ENCODE measurements at regions not wholly inside any gene's neighbourhood (a gene's known extent, or its start where the extent isn't known, plus 50 kb on each side); places are given as distances from the start of the nearest gene placed in this dataset.
"Not testable (repeated sequence)": the region's sequence is repeated elsewhere in the genome, so short reads cannot be mapped to it uniquely, and the experiment has no call there.

DNA sequence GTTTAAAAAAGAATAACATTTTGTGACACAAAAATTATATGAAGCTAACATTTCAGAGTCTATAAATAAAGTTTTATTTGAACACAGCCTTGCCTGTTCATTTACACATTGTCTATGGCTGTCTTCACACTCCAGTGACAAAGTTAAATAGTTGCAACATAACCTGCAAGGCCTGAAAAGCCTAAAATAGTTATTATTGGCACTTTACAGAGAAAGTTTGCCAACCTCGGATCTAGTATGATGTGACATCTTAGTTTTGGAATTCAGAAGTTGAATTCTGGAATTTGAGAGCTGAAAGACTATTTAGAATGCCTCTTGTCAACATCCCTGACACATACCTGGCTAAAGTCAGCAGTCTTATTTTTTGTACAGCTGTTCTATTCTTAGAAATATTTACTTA lies 68.3 kb downstream of the DYRK2 start:
- no peak overlapping the region for H3K4me3 Mint-ChIP-seq
- TF ChIP-seq, protein P1, sequence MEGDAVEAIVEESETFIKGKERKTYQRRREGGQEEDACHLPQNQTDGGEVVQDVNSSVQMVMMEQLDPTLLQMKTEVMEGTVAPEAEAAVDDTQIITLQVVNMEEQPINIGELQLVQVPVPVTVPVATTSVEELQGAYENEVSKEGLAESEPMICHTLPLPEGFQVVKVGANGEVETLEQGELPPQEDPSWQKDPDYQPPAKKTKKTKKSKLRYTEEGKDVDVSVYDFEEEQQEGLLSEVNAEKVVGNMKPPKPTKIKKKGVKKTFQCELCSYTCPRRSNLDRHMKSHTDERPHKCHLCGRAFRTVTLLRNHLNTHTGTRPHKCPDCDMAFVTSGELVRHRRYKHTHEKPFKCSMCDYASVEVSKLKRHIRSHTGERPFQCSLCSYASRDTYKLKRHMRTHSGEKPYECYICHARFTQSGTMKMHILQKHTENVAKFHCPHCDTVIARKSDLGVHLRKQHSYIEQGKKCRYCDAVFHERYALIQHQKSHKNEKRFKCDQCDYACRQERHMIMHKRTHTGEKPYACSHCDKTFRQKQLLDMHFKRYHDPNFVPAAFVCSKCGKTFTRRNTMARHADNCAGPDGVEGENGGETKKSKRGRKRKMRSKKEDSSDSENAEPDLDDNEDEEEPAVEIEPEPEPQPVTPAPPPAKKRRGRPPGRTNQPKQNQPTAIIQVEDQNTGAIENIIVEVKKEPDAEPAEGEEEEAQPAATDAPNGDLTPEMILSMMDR (conservative IDR thresholded peaks at IDR 0.05), result no peak
- H3K27ac Mint-ChIP-seq, result no peak overlapping the region
- peaks cover 8% of the 10 kb centered on the region for H3K9me3 Mint-ChIP-seq
- DNase-seq (ENCODE audit: extremely low spot score, unreplicated experiment), result no peak
- peaks cover 42% of the 10 kb centered on the region for H3K4me1 Mint-ChIP-seq (ENCODE audit: unreplicated experiment)
- H3K27me3 Mint-ChIP-seq, result no peaks in the 10 kb centered on the region
- peaks cover 3% of the 10 kb centered on the region for H3K36me3 Mint-ChIP-seq

DNA sequence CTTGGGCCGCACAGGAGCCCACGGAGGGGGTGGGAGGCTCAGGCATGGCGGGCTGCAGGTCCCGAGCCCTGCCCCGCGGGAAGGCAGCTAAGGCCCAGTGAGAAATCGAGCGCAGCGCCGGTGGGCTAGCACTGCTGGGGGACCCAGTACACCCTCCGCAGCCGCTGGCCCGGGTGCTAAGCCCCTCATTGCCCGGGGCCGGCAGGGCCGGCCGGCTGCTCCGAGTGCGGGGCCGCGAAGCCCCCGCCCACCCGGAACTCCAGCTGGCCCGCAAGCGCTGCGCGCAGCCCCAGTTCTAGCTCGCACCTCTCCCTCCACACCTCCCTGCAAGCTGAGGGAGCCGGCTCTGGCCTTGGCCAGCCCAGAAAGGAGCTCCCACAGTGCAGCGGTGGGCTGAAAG lies 70.8 kb downstream of the DYRK2 start:
- DNase-seq (ENCODE audit: extremely low spot score, unreplicated experiment); H3K27me3 Mint-ChIP-seq; H3K36me3 Mint-ChIP-seq; H3K27ac Mint-ChIP-seq; H3K9me3 Mint-ChIP-seq; H3K4me3 Mint-ChIP-seq: not testable (repeated sequence)
- peaks cover 39% of the 10 kb centered on the region for H3K4me1 Mint-ChIP-seq (ENCODE audit: unreplicated experiment)

DNA sequence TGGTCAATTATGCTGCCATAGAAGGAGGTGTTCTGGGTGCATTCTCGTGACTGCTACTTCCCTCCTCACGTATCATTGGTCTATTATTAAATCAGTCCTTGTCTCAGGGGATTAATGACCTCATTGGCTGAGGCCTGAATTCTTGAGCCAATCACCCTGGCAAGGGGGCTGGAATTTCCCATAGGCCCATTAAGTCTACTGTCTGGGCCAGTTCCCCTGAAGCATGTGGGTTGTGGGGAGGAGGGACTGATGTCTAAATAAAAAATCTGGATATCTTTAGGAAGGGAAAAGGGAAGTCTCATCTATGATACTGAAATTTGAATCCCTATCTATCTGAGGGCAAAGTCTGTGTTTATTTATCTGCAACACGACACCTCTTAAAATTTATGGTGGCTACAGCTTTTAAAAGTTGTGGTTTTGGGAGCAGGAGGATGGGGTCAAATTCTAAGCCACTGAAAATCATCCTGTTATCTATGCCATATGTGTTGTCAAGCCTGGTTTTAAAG lies 71.9 kb downstream of the DYRK2 start:
- H3K4me1 Mint-ChIP-seq (ENCODE audit: unreplicated experiment), result peaks cover 28% of the 10 kb centered on the region
- H3K27me3 Mint-ChIP-seq, result no peaks in the 10 kb centered on the region
- peaks cover 5% of the 10 kb centered on the region for H3K9me3 Mint-ChIP-seq
- peak overlapping the region; percentile 32 for H3K4me3 Mint-ChIP-seq
- H3K27ac Mint-ChIP-seq, result no peak overlapping the region
- peaks cover 3% of the 10 kb centered on the region for H3K36me3 Mint-ChIP-seq
- TF ChIP-seq, protein P1 (conservative IDR thresholded peaks at IDR 0.05), result no peak
- no peak for DNase-seq (ENCODE audit: extremely low spot score, unreplicated experiment)

DNA sequence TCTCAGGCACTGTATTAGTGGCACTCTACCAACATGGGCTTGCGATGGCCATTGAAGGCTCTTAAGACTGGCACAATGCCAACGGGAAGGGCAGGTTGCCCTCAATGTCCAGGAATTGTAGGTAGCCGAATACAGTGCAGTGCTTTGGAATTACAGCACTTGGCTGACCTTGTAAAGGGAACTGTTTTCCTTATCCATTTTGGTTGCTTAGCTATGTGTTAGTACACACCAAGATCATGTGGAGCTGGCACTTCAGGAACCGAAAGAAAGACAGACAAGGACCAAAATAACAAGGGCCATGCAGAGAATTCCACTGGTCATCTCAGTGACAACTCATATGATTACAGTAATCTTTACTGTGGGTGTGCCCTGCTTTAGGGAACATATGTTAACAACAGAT lies 72.7 kb downstream of the DYRK2 start:
- no peak for DNase-seq (ENCODE audit: extremely low spot score, unreplicated experiment)
- H3K9me3 Mint-ChIP-seq, result peaks cover 5% of the 10 kb centered on the region
- peaks cover 26% of the 10 kb centered on the region for H3K4me1 Mint-ChIP-seq (ENCODE audit: unreplicated experiment)
- H3K4me3 Mint-ChIP-seq, result no peak overlapping the region
- H3K27me3 Mint-ChIP-seq, result no peaks in the 10 kb centered on the region
- peaks cover 3% of the 10 kb centered on the region for H3K36me3 Mint-ChIP-seq
- no peak overlapping the region for H3K27ac Mint-ChIP-seq
- TF ChIP-seq, protein P1 (conservative IDR thresholded peaks at IDR 0.05), result no peak

DNA sequence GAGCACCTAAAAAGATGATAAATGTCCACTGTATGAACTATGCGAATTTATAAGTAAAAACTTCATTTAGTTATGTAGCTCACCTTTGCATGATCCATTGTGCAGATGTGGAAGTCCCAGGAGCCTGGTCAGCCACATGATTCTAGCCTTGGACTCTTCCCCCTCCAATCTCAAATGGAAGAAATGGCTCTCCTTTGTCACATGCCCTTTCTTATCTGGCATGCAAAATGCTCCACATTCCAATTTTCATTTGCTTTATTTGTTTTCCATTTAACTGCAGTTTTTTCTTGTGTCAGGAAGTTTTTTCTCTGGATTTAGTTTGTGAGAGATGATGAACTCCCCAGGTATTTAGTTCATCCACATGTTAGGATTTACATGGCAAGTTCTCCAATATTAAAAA lies 73.8 kb downstream of the DYRK2 start:
- TF ChIP-seq, protein P1 (conservative IDR thresholded peaks at IDR 0.05), result no peak
- Mint-ChIP-seq H3K36me3 (peaks cover 3% of the 10 kb centered on the region), H3K9me3 (peaks cover 5% of the 10 kb centered on the region), H3K27ac (no peak overlapping the region), H3K27me3 (no peaks in the 10 kb centered on the region), H3K4me1 (ENCODE audit: unreplicated experiment) (peaks cover 25% of the 10 kb centered on the region), H3K4me3 (no peak overlapping the region)
- no peak for DNase-seq (ENCODE audit: extremely low spot score, unreplicated experiment)

DNA sequence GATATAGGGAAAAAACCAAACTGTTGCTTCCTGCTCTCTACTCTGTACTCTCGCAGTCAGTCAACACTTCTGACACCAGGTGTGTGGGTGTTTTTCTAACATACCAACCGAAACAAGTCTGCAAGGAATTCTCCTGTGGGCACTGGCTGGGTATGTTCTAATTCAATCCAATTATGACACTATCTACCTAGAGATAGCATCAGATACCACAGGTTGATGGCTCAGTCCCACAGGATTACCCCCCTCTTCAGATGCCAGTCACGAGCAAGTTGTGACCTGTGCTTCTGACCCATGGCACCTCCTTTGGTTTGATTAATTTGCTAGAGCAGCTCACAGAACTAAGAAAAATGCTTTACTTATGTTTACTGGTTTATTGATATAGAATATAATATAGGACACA lies 78.3 kb downstream of the DYRK2 start:
- peaks cover 9% of the 10 kb centered on the region for H3K4me1 Mint-ChIP-seq (ENCODE audit: unreplicated experiment)
- TF ChIP-seq, protein P1 (conservative IDR thresholded peaks at IDR 0.05), result no peak
- H3K36me3 Mint-ChIP-seq, result no peaks in the 10 kb centered on the region
- DNase-seq (ENCODE audit: extremely low spot score, unreplicated experiment), result no peak
- H3K9me3 Mint-ChIP-seq, result no peaks in the 10 kb centered on the region
- H3K4me3 Mint-ChIP-seq, result no peak overlapping the region
- H3K27ac Mint-ChIP-seq, result no peak overlapping the region
- no peaks in the 10 kb centered on the region for H3K27me3 Mint-ChIP-seq
